Stimulated activated CD8-positive, alpha-beta memory T cell treated with anti-CD3 and anti-CD28 coated beads, Interleukin-15, amount 100 ng/mL, for 24 hours (primary cell): ENCODE measurements at regions not wholly inside any gene's neighbourhood (a gene's known extent, or its start where the extent isn't known, plus 50 kb on each side); places are given as distances from the start of the nearest gene placed in this dataset.
"Not testable (repeated sequence)": the region's sequence is repeated elsewhere in the genome, so short reads cannot be mapped to it uniquely, and the experiment has no call there.

Experiments
- DNase-seq: peaks from one replicate; pipeline ENCODE4 v3.0.0-alpha.2; 2020; ENCODE audit warnings: low read depth

DNA sequence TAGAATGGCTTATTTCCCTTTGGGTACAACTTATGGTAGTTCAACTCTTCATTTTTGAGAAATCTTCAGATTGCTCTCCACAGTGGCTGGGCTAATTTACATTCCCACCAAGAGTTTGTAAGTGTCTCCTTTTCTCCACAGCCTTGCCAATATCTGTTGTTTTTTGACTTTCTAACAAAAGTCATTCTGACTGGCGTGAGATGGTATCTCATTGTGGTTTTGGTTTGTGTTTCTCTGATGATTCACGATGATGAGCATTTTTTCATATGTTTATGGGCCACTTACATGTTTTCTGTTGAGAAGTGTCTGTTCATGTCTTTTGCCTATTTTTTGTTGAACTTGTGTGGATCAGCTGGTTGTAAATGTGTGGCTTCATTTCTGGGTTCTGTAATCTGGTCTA is 871.0 kb downstream of the EPHA4 start:
- DNase-seq = no peak

DNA sequence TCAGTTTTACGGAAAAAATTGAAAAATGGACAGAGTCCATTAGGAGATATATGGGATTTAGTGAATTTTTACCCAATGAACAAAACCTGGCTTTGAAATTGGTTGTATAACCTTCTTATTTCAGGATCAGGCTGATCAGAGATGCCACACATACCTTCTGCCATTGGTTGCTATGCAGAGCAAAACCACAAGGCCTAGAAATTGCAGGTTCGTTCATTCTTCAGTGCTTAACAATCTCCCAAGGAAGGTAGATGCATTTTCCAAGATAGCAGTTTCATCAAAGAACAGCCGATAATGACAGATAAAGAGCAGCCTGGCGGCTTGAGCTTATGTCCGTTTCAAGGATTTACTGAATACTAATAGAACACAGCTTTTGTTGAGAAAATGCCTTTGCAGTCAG is 868.8 kb downstream of the EPHA4 start:
- no peak for DNase-seq

DNA sequence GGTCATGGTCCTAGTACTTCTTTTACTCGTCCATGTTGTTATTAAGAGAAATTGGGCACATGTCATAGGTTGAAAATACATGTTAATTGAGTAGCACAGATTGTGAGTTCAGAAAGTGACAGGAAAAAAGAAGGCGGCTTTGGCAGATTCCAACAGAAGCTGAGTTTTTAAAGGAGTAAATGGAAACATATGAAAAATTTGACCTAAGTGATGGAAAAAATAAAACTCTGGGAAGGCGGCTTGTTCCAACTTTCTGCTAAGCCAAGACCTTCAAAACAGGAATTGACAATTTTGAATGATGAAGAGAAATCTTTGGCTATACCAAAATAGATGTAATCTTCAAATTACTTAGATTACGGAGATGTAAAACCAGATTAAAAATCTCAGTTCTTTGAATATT is 868.0 kb downstream of the EPHA4 start:
- no peak for DNase-seq

DNA sequence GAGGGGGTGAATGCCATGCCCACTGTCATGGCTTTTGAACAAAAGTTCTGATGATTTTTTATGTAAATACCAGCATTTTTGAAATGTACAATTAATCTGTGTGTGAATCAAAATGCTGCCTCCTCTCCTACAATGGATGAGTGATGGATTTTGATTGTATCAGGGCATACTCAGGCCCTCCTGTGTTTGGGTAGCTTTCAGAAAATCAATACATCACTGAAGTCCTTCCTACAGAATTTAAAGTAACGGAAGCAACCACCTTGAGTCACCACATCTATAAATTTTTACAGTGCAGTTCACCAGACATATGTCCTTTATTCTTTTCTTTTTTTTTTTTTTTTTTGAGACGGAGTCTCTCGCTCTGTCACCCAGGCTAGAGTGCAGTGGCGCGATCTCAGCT is 867.3 kb downstream of the EPHA4 start:
- DNase-seq = no peak

DNA sequence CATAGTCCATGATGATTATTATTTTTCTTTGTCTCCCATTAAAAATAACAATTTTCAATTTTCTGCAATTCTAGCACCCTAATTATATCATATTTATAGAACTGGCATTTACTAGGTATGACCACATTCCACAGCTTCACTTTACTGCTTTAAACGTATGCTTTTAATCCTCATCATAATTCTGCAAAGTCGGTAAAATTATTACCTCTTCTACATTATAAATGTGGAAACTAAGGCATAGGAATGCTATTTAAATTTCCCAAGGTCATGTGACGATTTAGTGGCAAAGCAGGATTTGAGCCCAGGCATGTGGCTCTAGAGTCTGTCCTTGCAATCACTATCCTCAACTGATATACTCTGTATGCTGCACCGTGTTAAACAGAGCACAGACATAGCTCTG is 866.4 kb downstream of the EPHA4 start:
- DNase-seq = no peak

DNA sequence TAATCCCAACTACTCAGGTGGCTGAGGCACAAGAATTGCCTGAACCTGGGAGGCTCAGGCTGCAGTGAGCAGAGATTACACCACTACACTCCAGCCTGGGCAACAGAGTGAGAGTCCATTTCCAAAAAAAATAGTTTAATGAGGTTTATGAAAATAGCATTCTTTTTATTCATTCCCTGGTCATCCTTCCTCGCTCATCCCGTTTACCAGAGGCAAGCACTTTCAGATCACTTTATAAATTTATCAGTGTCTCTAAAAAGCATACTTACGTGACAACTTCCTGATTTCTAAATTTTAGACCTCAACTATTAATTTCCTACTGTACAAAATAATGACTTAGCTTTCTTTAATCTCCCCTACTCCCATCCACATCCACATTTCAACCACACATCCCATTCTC is 864.8 kb downstream of the EPHA4 start:
- DNase-seq = no peak

DNA sequence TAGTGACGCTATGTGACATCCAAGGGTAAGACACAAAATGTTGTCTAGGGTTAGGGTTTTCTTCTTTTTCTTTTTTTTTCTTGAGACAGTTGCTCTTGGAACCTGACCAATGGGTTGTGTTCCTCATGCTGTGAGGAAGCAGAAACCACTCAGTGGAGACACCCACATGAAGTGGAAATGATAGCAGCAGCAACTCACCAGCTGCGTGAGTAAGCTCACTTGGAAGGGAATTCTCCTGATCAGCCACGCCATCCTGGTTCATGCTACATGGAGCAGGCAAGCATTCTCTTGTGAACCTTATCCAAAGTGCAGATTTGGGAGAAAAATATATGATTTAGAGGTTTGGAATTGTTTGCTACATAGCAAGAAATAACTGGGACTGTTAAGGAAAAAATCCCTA is 863.7 kb downstream of the EPHA4 start:
- no peak for DNase-seq

DNA sequence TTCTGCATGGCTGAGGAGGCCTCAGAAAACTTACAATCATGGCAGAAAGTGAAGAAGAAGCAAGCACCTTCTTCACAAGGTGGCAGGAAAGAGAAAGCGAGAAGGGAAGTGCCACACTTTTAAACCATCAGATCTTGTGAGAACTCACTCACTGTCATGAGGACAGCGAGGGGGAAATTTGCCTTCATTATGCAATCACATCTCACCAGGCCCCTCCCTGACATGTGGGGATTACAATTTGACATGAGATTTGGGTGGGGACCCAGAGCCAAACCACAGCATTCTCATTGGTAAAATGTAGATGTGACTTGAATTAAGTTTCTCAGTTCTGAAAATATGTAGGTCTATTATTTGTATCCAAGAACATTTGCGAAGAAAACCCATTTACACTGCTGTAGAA is 854.8 kb downstream of the EPHA4 start:
- DNase-seq = no peak

DNA sequence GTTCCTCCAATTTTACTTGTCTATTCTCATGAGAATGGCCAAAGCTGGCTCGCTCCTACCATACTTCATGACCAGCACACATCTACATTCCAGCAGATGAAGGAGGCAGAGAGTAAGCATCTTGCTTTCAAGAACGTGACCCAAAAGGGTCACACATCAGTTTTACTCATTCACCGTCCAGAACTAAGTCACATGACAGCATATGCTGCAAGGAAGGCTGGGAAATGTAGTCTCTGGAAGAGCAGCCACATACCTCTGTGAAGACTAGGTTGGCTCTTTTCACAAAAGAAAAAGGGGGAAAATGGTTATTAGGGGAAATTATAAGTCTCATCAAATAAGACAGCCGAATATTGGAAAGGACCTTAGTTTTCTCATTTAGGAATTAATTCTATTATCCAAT is 835.3 kb downstream of the EPHA4 start:
- DNase-seq = no peak

DNA sequence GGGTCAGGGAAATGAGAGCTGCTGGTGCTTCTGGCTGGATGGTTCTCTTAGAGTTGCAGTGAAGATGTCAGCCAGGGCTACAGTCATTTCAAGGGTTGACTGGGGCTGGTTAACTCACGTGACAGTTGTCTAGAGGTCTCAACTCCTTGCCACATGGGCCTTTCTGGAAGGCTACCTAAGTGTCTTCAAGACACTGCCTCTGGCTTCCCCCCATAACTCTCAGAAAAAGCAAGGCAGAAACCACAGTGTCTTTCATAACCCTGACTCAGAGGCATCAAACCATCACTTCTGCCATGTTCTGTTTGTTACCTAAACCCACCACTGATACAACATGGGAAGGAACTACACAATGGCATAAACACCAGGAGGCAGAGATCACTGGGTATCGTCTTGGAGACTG is 828.9 kb downstream of the EPHA4 start:
- DNase-seq = no peak

DNA sequence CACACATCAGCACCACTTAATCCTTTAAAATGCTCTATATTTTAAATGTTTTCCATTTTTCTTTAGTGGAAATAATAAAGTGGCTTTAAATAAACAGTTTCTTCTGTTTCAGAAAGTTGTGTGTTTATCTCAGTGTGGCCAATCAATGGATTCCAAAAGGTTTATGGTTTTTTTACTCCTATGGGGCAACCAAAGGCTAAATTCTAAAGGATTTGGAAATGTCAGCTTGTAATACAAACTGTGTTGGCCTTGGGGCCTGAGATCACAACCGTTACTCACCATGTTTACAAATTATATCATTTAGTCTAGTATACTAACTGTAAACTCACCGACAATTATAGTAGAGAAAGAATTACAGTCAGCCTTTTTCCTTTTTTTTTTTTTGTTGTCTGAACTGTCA is 827.2 kb downstream of the EPHA4 start:
- no peak for DNase-seq

DNA sequence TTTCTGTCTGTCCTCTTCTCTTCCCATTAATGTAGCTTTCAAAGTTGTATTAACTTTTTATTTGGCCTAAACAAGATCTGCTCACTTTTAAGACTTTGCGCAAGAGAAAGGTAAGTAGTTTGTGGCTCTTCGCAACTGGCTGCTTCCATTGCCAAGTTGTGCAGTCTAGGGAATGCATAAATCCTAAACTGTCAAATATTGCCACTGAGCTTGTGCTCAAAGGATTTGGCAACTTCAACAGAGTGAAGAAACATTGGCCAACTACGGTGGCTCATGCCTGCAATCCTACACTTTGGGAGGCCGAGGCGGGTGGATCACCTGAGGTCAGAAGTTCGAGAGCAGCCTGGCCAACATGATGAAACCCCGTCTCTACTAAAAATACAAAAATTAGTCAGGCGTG is 826.4 kb downstream of the EPHA4 start:
- no peak for DNase-seq

DNA sequence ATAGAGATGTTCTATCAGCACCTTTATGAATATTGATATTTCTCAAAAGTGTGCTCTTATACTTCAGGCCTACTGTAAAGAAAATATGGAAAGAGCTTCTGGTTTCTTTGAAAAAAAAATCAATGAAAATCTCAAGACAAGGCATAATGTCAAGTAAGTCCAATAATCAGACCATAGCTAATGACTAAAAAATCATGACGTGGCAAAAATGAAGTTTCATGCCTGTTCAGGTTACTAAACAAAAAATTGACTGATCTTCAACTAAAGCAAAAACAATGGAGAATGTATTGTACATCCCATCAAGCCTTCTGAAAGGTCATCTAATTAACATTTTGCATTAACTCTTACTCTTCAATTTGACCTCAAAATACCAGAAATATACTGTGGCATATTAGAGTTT is 824.4 kb downstream of the EPHA4 start:
- no peak for DNase-seq

DNA sequence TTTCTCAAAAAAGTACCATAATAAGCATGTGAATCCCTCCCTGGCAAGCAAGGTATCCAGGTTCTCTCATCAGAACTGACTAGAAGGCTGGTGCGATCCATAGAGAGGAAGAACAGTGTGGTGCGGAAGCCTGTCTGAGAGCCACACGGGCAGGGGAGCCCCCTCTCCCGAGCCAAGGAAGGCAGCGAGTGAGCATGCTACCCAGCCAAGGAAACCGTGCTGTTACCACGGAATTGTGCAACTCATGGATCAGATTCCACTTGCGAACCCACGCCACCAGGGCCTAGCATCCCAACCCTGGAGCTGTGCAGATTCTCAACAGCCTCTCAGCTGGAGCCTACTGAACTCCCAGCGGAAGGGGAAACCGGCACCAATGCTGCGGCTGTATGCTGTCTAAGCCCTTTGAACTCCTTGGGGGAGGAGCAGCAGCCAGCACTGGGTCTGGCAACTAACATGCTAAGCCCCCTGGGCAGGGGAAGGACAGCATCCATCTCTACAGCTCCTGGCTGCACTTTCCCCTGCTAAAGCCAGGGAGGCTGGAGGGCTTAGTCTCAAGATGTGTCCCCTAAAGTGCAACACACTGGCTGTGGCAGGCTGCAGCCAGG is 823.1 kb downstream of the EPHA4 start:
- no peak for DNase-seq

DNA sequence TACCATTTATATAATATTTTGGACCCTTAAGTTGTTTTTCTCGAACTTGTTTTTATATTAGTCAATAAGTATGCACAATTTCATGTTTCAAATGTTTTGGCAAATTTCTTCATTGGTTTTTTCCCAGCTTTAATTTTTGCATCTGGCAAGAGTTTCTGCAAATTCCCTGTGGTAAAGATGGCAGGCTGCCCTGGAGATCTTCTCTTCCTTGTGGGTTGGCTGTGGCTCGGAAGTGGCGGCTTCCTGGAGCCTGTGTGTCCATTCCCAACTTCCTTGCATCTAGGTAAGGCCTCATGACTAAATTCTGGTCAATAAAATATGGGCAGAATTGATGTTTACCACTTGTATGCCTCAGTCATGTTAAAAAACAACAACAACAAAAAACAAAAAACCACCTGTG is 818.6 kb downstream of the EPHA4 start:
- no peak for DNase-seq

DNA sequence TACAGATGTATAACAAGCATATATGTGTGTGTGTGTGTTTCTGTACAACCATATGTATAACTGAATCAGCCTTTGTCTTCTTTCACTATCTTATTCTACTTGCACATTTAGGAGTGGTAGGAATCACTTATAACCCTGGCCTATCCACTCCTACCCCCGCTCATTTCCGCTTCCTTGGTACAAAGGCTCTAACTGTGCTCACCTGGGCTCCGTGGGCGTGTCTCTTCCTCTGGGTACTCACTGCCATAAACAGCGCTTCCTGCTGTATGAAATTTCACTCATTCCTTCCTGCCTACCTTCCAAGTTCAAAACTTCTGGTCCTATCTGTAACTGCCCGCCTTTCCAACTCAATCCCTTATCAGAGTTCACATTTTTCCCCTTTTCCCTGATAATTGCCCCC is 815.5 kb downstream of the EPHA4 start:
- no peak for DNase-seq

DNA sequence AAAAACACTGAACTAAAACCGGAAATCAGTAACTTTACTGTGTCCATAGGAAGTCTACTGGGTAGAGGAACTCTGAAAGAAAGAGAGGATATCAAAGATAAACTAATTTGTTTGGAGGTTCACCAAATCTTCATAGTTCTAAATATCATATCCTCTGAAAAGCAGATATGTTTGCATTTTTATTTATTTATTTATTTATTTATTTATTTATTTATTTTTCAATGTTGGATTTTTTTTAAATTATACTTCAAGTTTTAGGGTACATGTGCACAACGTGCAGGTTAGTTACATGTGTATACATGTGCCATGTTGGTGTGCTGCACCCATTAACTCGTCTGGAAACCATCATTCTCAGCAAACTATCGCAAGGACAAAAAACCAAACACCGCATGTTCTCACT is 813.7 kb downstream of the EPHA4 start:
- not testable (repeated sequence) for DNase-seq

DNA sequence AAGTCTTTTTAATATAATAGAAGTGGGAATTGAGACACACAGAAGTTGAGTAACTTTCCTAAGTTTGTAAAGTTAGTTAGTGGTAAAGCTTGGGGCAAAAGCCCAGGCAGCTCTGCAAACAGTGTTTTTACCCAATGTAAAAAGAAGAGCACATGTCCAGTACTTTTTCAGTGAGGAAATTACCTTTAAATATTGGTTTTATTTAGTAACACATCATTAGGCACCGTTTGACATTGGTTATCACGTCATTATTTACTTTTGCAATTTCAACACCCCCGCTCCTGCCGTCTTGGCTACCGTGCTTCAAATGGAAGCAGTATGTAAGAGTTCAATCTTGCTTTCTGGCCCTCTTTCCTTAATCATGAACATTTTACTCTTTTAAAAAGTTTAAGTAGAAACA is 807.9 kb downstream of the EPHA4 start:
- DNase-seq = no peak

DNA sequence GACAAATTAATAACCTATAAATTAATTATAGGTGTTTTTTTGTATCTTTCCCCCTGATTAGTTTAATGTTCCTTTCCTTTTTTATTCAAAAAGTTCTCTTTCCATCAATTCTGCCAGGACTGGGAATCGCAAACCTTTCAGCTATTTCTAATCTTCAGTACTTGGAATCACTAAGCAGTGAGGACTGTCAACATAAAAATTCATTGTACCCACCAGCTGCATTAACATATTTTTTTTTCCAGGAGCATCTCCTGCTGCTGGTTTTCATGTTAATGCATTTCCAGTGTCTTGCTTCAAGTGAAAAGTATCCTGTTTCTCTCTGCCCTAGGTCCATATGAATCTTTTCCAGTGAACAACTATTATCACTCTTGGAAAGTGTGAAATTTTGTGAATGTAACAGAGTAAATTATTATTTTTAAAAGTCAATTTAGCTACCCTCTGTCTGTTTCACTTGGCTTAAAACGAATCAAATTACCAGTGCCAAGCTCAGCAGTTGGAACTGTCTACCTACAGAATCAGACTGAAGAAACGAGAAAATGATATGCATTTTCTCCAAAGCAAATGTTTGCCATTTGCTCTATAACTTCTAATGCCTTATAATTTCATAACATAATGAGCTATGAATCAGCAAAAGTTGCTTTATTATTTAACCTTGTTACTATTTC is 804.4 kb downstream of the EPHA4 start:
- no peak for DNase-seq

DNA sequence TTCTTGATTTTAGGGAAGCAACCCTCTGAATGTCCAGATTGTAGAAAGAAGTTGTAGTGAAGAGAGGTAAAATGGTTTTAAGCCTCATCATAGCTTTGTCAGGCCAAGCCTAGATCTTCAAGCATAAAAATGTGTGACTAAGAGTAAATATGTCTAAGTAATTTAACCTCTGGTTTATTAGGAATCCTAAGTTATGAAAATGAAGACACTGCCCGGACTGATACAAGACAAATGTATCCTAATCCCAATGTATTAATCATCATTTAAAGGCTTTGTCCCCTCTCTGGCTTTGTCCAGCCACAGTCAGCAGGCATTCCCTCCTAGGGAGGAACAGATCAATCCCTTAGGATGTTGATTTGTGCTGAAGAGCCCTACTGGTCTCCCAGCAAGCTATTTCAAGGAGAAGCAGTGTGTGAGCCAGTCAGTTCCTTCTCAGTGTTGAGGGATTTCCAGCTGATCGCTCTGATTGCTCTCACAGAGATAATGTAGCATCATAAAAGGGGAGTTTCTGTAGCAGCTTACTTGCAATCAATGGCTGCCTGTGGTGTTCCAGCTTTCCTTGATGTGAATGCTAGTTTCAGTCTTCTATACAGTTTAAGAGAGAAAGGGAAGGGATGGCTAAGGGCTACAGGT is 796.1 kb downstream of the EPHA4 start:
- no peak for DNase-seq

DNA sequence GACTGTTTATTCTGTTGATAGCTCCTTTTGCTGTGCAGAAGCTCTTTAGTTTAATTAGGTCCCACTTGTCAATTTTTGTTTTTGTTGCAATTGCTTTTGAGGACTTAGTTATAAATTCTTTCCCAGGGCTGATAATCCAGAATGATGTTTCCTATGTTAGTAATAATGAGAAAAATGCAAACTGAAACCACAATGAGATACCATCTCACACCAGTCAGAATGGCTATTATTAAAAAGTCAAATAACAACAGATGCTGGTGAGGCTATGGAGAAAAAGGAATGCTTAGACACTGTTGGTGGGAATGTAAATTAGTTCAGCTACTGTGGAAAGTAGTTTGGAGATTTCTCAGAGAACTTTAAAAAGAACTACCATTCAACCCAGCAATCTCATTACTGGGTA is 793.0 kb downstream of the EPHA4 start:
- not testable (repeated sequence) for DNase-seq

DNA sequence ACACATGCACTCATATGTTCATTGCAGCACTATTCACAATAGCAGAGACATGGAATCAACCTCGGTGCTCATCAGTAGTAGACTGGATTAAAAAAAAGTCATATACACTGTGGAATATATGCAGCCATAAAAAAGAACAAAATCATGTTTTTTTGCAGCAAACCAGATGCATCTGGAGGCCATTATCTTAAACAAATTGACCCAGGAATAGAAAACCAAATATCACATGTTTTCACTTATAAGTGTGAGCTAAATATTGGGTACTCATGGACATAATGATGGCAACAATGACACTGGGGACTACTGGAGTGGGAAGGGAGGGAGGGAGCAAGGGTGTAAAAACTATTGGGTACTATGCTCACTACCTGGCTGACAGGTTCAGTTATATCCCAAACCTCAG is 792.6 kb downstream of the EPHA4 start:
- no peak for DNase-seq

DNA sequence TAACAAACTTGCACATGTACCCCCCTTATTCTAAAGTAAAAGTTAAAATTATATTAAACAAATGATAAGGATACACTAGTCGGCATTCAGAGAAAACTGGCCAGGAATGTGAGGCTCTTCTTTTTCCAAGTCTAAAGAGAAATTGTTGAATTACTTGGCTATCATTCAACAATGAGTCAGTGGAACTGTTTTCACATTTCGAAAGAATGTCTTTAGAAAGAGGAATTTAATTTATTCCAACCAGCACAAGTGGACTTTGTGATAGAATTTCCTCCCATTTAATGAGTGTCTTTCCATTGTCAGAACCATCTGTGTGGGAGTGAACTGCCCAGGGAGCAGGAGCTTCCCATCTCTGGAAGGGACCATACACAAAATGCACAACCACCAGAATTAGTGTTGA is 792.2 kb downstream of the EPHA4 start:
- DNase-seq = no peak
